Gastroesophageal sphincter (tissue), 4 donors: ENCODE measurements at regions not wholly inside any gene's neighbourhood (a gene's known extent, or its start where the extent isn't known, plus 50 kb on each side); places are given as distances from the start of the nearest gene placed in this dataset.

Source experiments
- ATAC-seq: fragments of 150-250 bp; one replicate; pipeline ENCODE4 v1.9.1; 2016; ENCODE audit warnings: mild to moderate bottlenecking, moderate library complexity
- H3K27ac ChIP-seq, 4 donors: fragments of 200-600 bp; sonication (generic) in 3 of 4; 1 replicate in 3 of 4; 2 replicates in 1 of 4; pipeline ENCODE4 v1.5.1; 2016 to 2019
- H3K27me3 ChIP-seq: fragments of 200-600 bp; sonication (generic); one replicate; pipeline ENCODE4 v1.5.1; 2019
- H3K36me3 ChIP-seq, 2 donors: fragments of 200-600 bp; sonication (generic); one replicate each; pipeline ENCODE4 v1.5.1; 2019; ENCODE audit warnings: control low read depth in 1 of 2
- H3K4me1 ChIP-seq, 3 donors: fragments of 200-600 bp; sonication (generic); 1 replicate in 2 of 3; 2 replicates in 1 of 3; pipeline ENCODE4 v1.5.1; 2016 to 2019; ENCODE audit warnings: control low read depth in 2 of 3
- H3K4me3 ChIP-seq, 2 donors: fragments of 200-600 bp; sonication (generic); one replicate each; pipeline ENCODE4 v1.5.1; 2019; ENCODE audit warnings: mild to moderate bottlenecking in 1 of 2, moderate library complexity in 1 of 2
- H3K9me3 ChIP-seq, 3 donors: fragments of 200-600 bp; sonication (generic); one replicate each; pipeline ENCODE4 v1.5.1; 2017 to 2019; ENCODE audit warnings: control low read depth in 2 of 3
- EP300 ChIP-seq: sonication (generic); formaldehyde crosslinking; IDR thresholded peaks from one replicate; pipeline ENCODE4 v1.6.1; 2017; ENCODE audit warnings: antibody characterized with exemption, mild to moderate bottlenecking
- POLR2A ChIP-seq, 2 donors: fragments of 450-650 bp; IDR thresholded peaks; one replicate each; pipeline ENCODE4 v1.6.1; 2017; ENCODE audit warnings: antibody characterized with exemption in 2 of 2, mild to moderate bottlenecking in 2 of 2, moderate library complexity in 1 of 2
- POLR2AphosphoS5 ChIP-seq: sonication (generic); formaldehyde crosslinking; IDR thresholded peaks from one replicate; pipeline ENCODE4 v1.6.1; 2017; ENCODE audit warnings: antibody characterized with exemption
- WGBS, 2 donors: methylation state at CpG; one replicate each; pipeline ENCODE4 v1.1.5; 2018; ENCODE audit warnings: low coverage in 1 of 2; 5-methylcytosine and 5-hydroxymethylcytosine counted together
- TF ChIP-seq, protein P1 (sequence below), 4 experiments: fragments of 200-600 bp in 2 of 4; fragments of 450-650 bp in 2 of 4; sonication (generic) in 1 of 4; IDR thresholded peaks; one replicate each; pipeline ENCODE4 v1.5.1; 2017 to 2019; ENCODE audit warnings: antibody characterized with exemption in 4 of 4, mild to moderate bottlenecking in 2 of 4, moderate library complexity in 2 of 4

DNA sequence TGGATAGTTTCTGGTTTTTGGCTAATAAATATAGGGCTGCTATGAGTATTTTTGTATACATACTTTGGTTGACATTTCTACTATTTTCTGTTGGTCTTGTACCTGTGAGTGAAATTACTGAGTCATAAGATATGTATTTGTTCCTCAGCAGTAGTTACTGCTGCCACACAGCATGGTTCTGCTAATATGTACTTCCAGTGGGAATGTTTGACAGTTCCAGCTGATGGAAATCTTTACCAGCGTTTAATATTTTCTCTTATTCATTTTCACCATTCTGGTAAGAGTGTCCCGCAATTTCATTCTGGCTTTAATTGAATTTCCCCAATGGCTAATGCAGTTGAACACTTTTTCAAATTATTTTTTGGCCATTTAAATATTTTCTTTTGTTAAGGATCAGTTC, 57.9 kb upstream of the IL1R1 start:
- Histone ChIP-seq H3K4me3 (no peak overlapping the region), H3K27ac (no peak overlapping the region), H3K27me3 (no peaks in the 10 kb centered on the region), H3K4me1 (peaks cover 0 to 14% (median 0%) of the 10 kb centered on the region in 3 donors), H3K9me3 (no peaks in the 10 kb centered on the region), H3K36me3 (no peaks in the 10 kb centered on the region)
- no peak for ATAC-seq
- WGBS, 2 donors = 20 to 56% methylated on average over 1 to 2 of the region's 2 CpGs
- TF ChIP-seq, protein P1, sequence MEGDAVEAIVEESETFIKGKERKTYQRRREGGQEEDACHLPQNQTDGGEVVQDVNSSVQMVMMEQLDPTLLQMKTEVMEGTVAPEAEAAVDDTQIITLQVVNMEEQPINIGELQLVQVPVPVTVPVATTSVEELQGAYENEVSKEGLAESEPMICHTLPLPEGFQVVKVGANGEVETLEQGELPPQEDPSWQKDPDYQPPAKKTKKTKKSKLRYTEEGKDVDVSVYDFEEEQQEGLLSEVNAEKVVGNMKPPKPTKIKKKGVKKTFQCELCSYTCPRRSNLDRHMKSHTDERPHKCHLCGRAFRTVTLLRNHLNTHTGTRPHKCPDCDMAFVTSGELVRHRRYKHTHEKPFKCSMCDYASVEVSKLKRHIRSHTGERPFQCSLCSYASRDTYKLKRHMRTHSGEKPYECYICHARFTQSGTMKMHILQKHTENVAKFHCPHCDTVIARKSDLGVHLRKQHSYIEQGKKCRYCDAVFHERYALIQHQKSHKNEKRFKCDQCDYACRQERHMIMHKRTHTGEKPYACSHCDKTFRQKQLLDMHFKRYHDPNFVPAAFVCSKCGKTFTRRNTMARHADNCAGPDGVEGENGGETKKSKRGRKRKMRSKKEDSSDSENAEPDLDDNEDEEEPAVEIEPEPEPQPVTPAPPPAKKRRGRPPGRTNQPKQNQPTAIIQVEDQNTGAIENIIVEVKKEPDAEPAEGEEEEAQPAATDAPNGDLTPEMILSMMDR (IDR thresholded peaks at IDR 0.05) = no peak
- TF ChIP-seq POLR2A (IDR thresholded peaks at IDR 0.05) (no peak), POLR2AphosphoS5 (no peak), EP300 (no peak)

DNA sequence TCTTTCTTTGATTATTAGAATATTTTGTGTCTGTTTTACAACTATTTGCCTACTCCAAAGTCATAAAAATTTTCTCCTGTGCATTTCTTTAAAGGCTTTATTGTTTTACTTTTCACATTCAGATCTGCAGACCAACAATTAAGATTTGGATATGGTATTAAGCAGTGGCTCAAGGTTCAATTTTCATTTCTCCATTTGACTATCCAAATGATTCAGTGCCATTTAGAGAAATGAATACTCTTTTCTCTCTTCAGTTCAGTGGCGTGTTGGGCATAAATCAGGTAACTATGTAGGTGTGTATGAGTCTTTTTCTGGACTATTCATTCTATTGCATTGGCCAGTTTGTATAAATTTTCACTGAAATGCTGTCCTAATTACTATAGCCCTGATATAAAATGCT, 57.3 kb upstream of the IL1R1 start:
- TF ChIP-seq, protein P1 (IDR thresholded peaks at IDR 0.05) = no peak
- TF ChIP-seq POLR2A (IDR thresholded peaks at IDR 0.05) (no peak), EP300 (no peak), POLR2AphosphoS5 (no peak)
- WGBS, 2 donors = 40 to 87% methylated on average over 1 of the region's 1 CpG
- Histone ChIP-seq H3K27ac (no peak overlapping the region), H3K36me3 (no peaks in the 10 kb centered on the region), H3K27me3 (no peaks in the 10 kb centered on the region), H3K9me3 (no peaks in the 10 kb centered on the region), H3K4me1 (peaks cover 0 to 14% (median 0%) of the 10 kb centered on the region in 3 donors), H3K4me3 (no peak overlapping the region)
- no peak for ATAC-seq

DNA sequence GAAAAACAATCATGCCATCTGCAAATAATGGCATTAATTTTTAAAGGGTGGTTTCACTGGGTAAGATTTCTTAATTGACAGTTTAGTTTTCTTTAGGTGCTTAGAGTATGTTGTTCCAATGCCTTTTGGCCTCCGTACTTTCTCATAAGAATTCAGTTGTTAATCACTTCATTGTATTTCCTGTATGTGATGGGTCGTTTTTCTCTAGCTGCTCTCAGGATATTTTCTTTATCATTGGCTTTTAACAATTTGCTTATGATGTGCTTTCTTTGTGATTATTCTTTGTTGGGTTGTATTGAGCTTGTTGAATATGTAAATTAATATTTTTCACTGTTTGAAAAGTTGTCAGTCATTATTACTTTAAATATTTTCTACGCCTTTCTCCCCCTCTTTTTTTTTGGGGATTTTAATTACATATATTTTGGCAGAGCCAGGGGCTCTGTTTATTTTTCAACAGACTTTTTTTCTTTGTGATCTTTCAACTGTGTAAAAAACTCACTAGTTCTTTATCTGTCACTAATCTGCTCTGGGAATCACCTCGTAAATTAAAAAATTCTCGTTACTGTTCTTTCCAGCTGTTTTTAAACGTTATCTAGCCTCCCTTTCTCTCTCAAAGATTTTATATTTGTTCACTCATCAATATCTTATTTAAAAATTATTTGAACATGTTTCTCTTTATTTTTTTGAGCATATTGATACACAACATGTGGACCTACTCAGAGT, 56.2 kb upstream of the IL1R1 start:
- Histone ChIP-seq H3K27ac (no peak overlapping the region), H3K4me3 (no peak overlapping the region), H3K4me1 (peaks cover 0 to 14% (median 0%) of the 10 kb centered on the region in 3 donors), H3K27me3 (no peaks in the 10 kb centered on the region), H3K36me3 (no peaks in the 10 kb centered on the region), H3K9me3 (no peaks in the 10 kb centered on the region)
- TF ChIP-seq POLR2A (IDR thresholded peaks at IDR 0.05) (no peak), EP300 (no peak), POLR2AphosphoS5 (no peak)
- TF ChIP-seq, protein P1 (IDR thresholded peaks at IDR 0.05) = no peak
- 62 to 69% methylated on average over 5 to 6 of the region's 6 CpGs for WGBS, 2 donors
- no peak for ATAC-seq

DNA sequence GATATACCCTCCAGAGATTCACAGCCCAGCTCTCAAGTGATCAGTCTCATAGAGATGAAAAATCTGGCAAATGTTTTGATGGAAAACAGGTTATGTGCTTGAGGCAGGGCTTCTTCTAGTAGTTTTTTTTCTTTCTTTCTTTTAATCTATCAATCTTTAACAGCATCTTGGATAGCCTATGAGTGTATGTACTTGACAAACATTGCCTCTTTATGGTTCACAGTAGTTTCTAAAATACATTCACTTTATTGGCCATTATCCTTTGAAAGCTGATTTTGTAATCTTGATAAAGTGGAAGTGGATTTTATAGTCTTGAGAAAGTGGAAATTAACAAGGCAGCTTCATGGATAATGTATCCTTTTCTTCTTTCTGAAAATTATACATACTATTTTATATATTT, 51.4 kb upstream of the IL1R1 start:
- no peak for ATAC-seq
- TF ChIP-seq EP300 (no peak), POLR2AphosphoS5 (no peak), POLR2A (IDR thresholded peaks at IDR 0.05) (no peak)
- TF ChIP-seq, protein P1 (IDR thresholded peaks at IDR 0.05) = no peak
- no peaks in the 10 kb centered on the region for H3K4me1 ChIP-seq
- no peak overlapping the region for H3K27ac ChIP-seq
- H3K9me3 ChIP-seq = no peaks in the 10 kb centered on the region
- no peaks in the 10 kb centered on the region for H3K36me3 ChIP-seq
- no peak overlapping the region for H3K4me3 ChIP-seq
- H3K27me3 ChIP-seq = no peaks in the 10 kb centered on the region

DNA sequence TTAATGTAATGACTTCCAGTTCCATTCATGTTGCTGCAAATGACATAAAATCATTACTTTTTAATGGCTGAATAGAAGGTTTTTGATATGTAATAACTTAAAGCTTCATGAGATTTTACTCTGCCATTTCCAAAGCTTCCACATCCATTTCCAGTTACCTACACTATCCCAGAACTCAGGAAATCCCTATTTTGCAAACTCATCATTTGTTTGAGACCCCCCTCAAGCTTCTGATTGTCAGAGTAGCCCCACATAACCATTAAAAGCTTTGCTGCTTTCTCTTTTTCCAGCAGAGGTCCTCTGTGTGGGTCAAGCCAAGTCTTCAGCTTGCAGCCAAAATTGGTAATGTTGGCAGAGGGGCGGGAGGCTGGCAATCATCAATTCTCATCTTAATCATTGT, 50.6 kb upstream of the IL1R1 start:
- ATAC-seq = no peak
- Histone ChIP-seq H3K4me3 (no peak overlapping the region), H3K4me1 (no peaks in the 10 kb centered on the region), H3K36me3 (no peaks in the 10 kb centered on the region), H3K27ac (no peak overlapping the region), H3K27me3 (no peaks in the 10 kb centered on the region), H3K9me3 (no peaks in the 10 kb centered on the region)
- WGBS, 2 donors = 89 to 94% methylated on average over 1 of the region's 1 CpG
- TF ChIP-seq POLR2AphosphoS5 = no peak
